ENCODE measurements at regions not wholly inside any gene's neighbourhood (a gene's known extent, or its start where the extent isn't known, plus 50 kb on each side); places are given as distances from the start of the nearest gene placed in this dataset.
"Not testable (repeated sequence)": the region's sequence is repeated elsewhere in the genome, so short reads cannot be mapped to it uniquely, and the experiment has no call there.

- FAIRE-seq = peak; percentile 72
- not testable (repeated sequence) for H3K23me2 ChIP-seq (ENCODE audit: low read depth, low read length)
These were observed 63.9 kb upstream of the CDC14C start for GRCh38 chr7:48860447-48860846.

More at GRCh38 chr7:48860447-48860846, 63.9 kb upstream of the CDC14C start:
- H3K9ac ChIP-seq (replicated peaks in 1 of 4; ENCODE audit: extremely low read depth in 1 of 4, low read depth in 3 of 4, low read length in 3 of 4); H4K8ac ChIP-seq (ENCODE audit: extremely low read depth, insufficient read depth, low read length); H3K56ac ChIP-seq (replicated peaks; ENCODE audit: insufficient read length, low read depth, low read length); H3K27ac ChIP-seq (ENCODE audit: low read depth, low read length); H3K27me3 ChIP-seq (replicated peaks in 1 of 4; ENCODE audit: control insufficient read depth in 3 of 4, extremely low read depth in 1 of 4, insufficient read depth in 3 of 4, low read length in 3 of 4); H3K23ac ChIP-seq (ENCODE audit: insufficient read length); H3K4me2 ChIP-seq (ENCODE audit: insufficient read depth in 1 of 2, low read depth in 2 of 2, low read length in 2 of 2); H2AK5ac ChIP-seq (ENCODE audit: low read depth, low read length); H3K9me3 ChIP-seq (ENCODE audit: insufficient read depth in 2 of 2, low read depth in 1 of 2, low read length in 1 of 2); H2BK15ac ChIP-seq (ENCODE audit: low read length); DNase-seq (ENCODE audit: low read depth in 1 of 2, low spot score in 2 of 2); H3K14ac ChIP-seq (ENCODE audit: insufficient read length); CTCF ChIA-PET (ENCODE audit: partially characterized antibody); H2BK5ac ChIP-seq (ENCODE audit: low read depth, low read length); H2BK20ac ChIP-seq (ENCODE audit: low read length); H3K4me1 ChIP-seq (replicated peaks in 1 of 4; ENCODE audit: control insufficient read depth in 3 of 4, insufficient read depth in 4 of 4, low read length in 3 of 4); H3K79me1 ChIP-seq (ENCODE audit: low read depth, low read length); H4K20me1 ChIP-seq (replicated peaks in 1 of 2; ENCODE audit: control insufficient read depth in 1 of 2, insufficient read depth in 2 of 2, low read length in 2 of 2); H4K5ac ChIP-seq (ENCODE audit: insufficient read length, low read depth, low read length); H3K4me3 ChIP-seq (ENCODE audit: extremely low read depth in 1 of 4, insufficient read depth in 2 of 4, low read depth in 3 of 4, low read length in 4 of 4); H4K91ac ChIP-seq (replicated peaks; ENCODE audit: insufficient read length, low read length); H2AFZ ChIP-seq (ENCODE audit: low read length); H2BK120ac ChIP-seq (replicated peaks; ENCODE audit: low read depth, low read length); H3K4ac ChIP-seq (replicated peaks; ENCODE audit: insufficient read length, low read depth, low read length); POLR2A ChIA-PET (ENCODE audit: partially characterized antibody); H3K36me3 ChIP-seq (ENCODE audit: control insufficient read depth in 2 of 4, insufficient read depth in 4 of 4, low read length in 3 of 4); H2BK12ac ChIP-seq (ENCODE audit: low read depth, low read length); H3K79me2 ChIP-seq (ENCODE audit: control insufficient read depth in 1 of 2, insufficient read depth in 2 of 2, low read length in 2 of 2); H3K18ac ChIP-seq (ENCODE audit: extremely low read depth, low read length): not testable (repeated sequence)
